Astrocyte (in vitro differentiated cells and primary cell): ENCODE measurements at regions not wholly inside any gene's neighbourhood (a gene's known extent, or its start where the extent isn't known, plus 50 kb on each side); places are given as distances from the start of the nearest gene placed in this dataset.

ENCODE experiments used
- DNase-seq: peaks from one replicate; pipeline ENCODE4 v3.0.0-alpha.2; 2010; ENCODE audit warnings: low read depth
- FAIRE-seq: peaks from 2 replicates; lab custom pipeline; 2011; peaks lifted over from hg19 to GRCh38; lab: Jason Lieb, UNC
- H2AFZ ChIP-seq: 2 replicates; pipeline ENCODE4 v1.6.0; 2012; ENCODE audit warnings: low read depth, low read length, inconsistent platforms
- H3K27ac ChIP-seq: 2 replicates; pipeline ENCODE4 v1.5.1; 2011; ENCODE audit warnings: low read depth, low read length, inconsistent platforms
- H3K27me3 ChIP-seq: 2 replicates; pipeline ENCODE4 v1.6.0; 2011; ENCODE audit warnings: low read length, inconsistent platforms; ENCODE audit not compliant: insufficient read depth
- H3K36me3 ChIP-seq: 2 replicates; pipeline ENCODE4 v1.5.1; 2011; ENCODE audit warnings: low read length, inconsistent platforms; ENCODE audit not compliant: insufficient read depth
- H3K4me1 ChIP-seq: 2 replicates; pipeline ENCODE4 v1.5.1; 2011; ENCODE audit warnings: low read length, inconsistent platforms; ENCODE audit not compliant: insufficient read depth
- H3K4me2 ChIP-seq: 2 replicates; pipeline ENCODE4 v1.6.0; 2012; ENCODE audit warnings: low read length, inconsistent platforms
- H3K4me3 ChIP-seq: 2 replicates; pipeline ENCODE4 v1.5.1; 2011; ENCODE audit warnings: low read depth, mild to moderate bottlenecking, low read length, inconsistent platforms; ENCODE audit not compliant: insufficient read depth
- H3K79me2 ChIP-seq: 2 replicates; pipeline ENCODE4 v1.6.0; 2012; ENCODE audit warnings: mild to moderate bottlenecking, low read length, inconsistent platforms; ENCODE audit not compliant: insufficient read depth
- H3K9ac ChIP-seq: 2 replicates; pipeline ENCODE4 v1.6.0; 2012; ENCODE audit warnings: mild to moderate bottlenecking, low read length, inconsistent platforms
- H3K9me3 ChIP-seq: 2 replicates; pipeline ENCODE4 v1.5.1; 2012; ENCODE audit warnings: low read depth, mild to moderate bottlenecking, low read length, inconsistent platforms; ENCODE audit not compliant: insufficient read depth
- H4K20me1 ChIP-seq: 2 replicates; pipeline ENCODE4 v1.6.0; 2012; ENCODE audit warnings: low read length, inconsistent platforms; ENCODE audit not compliant: insufficient read depth
- H3K27ac Mint-ChIP-seq: one replicate; pipeline ENCODE4 v1.8.0; 2021; ENCODE audit warnings: mild to moderate bottlenecking, mixed read lengths; ENCODE audit not compliant: unreplicated experiment
- H3K27me3 Mint-ChIP-seq: one replicate; pipeline ENCODE4 v1.8.0; 2021; ENCODE audit warnings: low read depth, mixed read lengths; ENCODE audit not compliant: unreplicated experiment
- H3K36me3 Mint-ChIP-seq: one replicate; pipeline ENCODE4 v1.8.0; 2021; ENCODE audit warnings: low read depth, mixed read lengths; ENCODE audit not compliant: unreplicated experiment
- H3K4me1 Mint-ChIP-seq: one replicate; pipeline ENCODE4 v1.8.0; 2021; ENCODE audit warnings: low read depth, mixed read lengths; ENCODE audit not compliant: unreplicated experiment
- H3K4me3 Mint-ChIP-seq: one replicate; pipeline ENCODE4 v1.8.0; 2021; ENCODE audit warnings: mild to moderate bottlenecking, moderate library complexity, mixed read lengths; ENCODE audit not compliant: unreplicated experiment
- H3K9me3 Mint-ChIP-seq: one replicate; pipeline ENCODE4 v1.8.0; 2021; ENCODE audit warnings: mild to moderate bottlenecking, mixed read lengths; ENCODE audit not compliant: unreplicated experiment
- EZH2 ChIP-seq: IDR thresholded peaks from 2 replicates; pipeline ENCODE4 v1.6.1; 2012; ENCODE audit warnings: mild to moderate bottlenecking, low read length, inconsistent platforms; ENCODE audit not compliant: insufficient read depth
- TF ChIP-seq, protein P1 (sequence below): IDR thresholded peaks from 2 replicates; pipeline ENCODE4 v1.5.1; 2011; ENCODE audit warnings: low read depth, mild to moderate bottlenecking, inconsistent platforms, low read length, moderate library complexity; ENCODE audit not compliant: insufficient read depth

DNA sequence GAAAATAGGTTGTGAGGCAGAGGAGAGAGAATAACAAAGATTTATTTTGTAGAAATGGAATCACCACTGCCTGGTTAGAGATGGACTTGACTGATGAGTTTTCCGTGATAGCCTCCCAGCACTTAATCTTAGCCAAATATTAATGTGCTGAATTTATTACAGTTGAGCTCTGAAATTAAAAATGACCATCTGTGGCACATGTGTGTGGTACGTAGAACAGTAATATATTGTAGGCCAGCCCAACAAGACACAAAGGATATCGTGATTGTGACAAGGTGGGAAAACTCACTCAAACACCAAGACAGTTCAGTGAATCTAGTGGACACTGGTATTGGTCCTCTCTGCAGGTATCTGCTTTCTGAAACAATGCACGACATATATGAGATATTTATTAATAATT is 119.4 kb downstream of the HAO1 start:
- H3K4me3 Mint-ChIP-seq, result no peak overlapping the region
- Histone ChIP-seq H3K4me1 (no peaks in the 10 kb centered on the region), H2AFZ (no peak overlapping the region), H3K4me3 (no peak overlapping the region), H3K27ac (no peak overlapping the region), H3K36me3 (no peaks in the 10 kb centered on the region), H4K20me1 (no peaks in the 10 kb centered on the region), H3K27me3 (no peaks in the 10 kb centered on the region), H3K79me2 (no peaks in the 10 kb centered on the region), H3K9ac (no peak overlapping the region), H3K9me3 (no peaks in the 10 kb centered on the region), H3K4me2 (no peak overlapping the region)
- H3K9me3 Mint-ChIP-seq, result peaks cover 7% of the 10 kb centered on the region
- no peak for FAIRE-seq
- DNase-seq, result no peak
- no peak for TF ChIP-seq EZH2
- TF ChIP-seq, protein P1, sequence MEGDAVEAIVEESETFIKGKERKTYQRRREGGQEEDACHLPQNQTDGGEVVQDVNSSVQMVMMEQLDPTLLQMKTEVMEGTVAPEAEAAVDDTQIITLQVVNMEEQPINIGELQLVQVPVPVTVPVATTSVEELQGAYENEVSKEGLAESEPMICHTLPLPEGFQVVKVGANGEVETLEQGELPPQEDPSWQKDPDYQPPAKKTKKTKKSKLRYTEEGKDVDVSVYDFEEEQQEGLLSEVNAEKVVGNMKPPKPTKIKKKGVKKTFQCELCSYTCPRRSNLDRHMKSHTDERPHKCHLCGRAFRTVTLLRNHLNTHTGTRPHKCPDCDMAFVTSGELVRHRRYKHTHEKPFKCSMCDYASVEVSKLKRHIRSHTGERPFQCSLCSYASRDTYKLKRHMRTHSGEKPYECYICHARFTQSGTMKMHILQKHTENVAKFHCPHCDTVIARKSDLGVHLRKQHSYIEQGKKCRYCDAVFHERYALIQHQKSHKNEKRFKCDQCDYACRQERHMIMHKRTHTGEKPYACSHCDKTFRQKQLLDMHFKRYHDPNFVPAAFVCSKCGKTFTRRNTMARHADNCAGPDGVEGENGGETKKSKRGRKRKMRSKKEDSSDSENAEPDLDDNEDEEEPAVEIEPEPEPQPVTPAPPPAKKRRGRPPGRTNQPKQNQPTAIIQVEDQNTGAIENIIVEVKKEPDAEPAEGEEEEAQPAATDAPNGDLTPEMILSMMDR, result no peak
- no peaks in the 10 kb centered on the region for H3K36me3 Mint-ChIP-seq
- H3K4me1 Mint-ChIP-seq, result no peaks in the 10 kb centered on the region
- H3K27me3 Mint-ChIP-seq, result no peaks in the 10 kb centered on the region
- H3K27ac Mint-ChIP-seq, result no peak overlapping the region

DNA sequence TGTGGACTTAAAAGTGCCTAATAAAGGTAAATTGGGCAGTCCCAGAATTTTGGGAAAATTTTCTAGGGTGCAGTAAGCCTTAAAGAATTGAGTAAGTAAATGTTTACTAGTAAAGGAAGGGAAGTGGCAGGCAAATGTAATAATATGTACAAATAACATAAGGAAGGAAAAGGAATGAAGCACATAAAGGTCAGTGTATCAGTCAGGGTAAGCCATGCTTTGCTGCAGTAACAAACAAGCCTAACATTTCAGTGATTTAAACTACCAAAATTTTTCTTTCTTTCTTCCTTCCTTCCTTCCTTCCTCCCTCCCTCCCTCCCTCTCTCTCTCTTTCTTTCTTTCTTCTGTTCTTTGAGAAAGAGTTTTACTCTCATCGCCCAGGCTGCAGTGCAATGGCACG is 117.5 kb downstream of the HAO1 start:
- Histone ChIP-seq H3K4me1 (no peaks in the 10 kb centered on the region), H3K79me2 (no peaks in the 10 kb centered on the region), H3K9me3 (no peaks in the 10 kb centered on the region), H4K20me1 (no peaks in the 10 kb centered on the region), H3K27ac (no peak overlapping the region), H3K36me3 (no peaks in the 10 kb centered on the region), H3K4me2 (no peak overlapping the region), H3K4me3 (no peak overlapping the region), H3K27me3 (no peaks in the 10 kb centered on the region), H3K9ac (no peak overlapping the region), H2AFZ (no peak overlapping the region)
- TF ChIP-seq, protein P1, result no peak
- TF ChIP-seq EZH2, result no peak
- DNase-seq, result no peak
- Mint-ChIP-seq H3K4me1 (no peaks in the 10 kb centered on the region), H3K9me3 (peaks cover 7% of the 10 kb centered on the region), H3K36me3 (no peaks in the 10 kb centered on the region), H3K27me3 (no peaks in the 10 kb centered on the region), H3K27ac (no peak overlapping the region), H3K4me3 (no peak overlapping the region)
- no peak for FAIRE-seq

DNA sequence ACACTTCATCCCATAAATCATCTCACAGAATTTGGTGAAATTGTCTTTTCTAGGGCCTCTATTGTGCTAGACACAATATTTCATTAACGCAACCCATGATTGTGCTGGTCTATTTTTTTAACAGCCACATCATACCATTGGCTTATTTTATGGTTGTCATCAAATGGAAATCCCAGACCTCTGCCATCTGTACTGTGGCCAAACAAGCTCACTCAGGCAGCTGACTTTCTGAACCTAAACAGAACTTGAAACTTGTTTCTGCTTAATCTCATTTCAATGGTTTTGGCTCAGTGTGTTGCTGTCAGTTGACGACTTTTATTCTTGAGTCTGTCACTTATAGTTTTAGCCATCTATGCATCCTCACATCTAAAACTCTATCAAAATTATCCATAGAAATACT is 111.8 kb downstream of the HAO1 start:
- FAIRE-seq (no peak), DNase-seq (no peak)
- TF ChIP-seq, protein P1, result no peak
- no peak for TF ChIP-seq EZH2
- H3K27me3 Mint-ChIP-seq, result no peaks in the 10 kb centered on the region
- Histone ChIP-seq H3K36me3 (no peaks in the 10 kb centered on the region), H4K20me1 (no peaks in the 10 kb centered on the region), H3K79me2 (no peaks in the 10 kb centered on the region), H3K27ac (no peak overlapping the region), H3K4me2 (no peak overlapping the region), H3K9ac (no peak overlapping the region), H2AFZ (no peak overlapping the region), H3K4me3 (no peak overlapping the region), H3K9me3 (no peaks in the 10 kb centered on the region), H3K4me1 (no peaks in the 10 kb centered on the region), H3K27me3 (peaks cover 2% of the 10 kb centered on the region)
- H3K9me3 Mint-ChIP-seq, result no peaks in the 10 kb centered on the region
- no peak overlapping the region for H3K27ac Mint-ChIP-seq
- H3K36me3 Mint-ChIP-seq, result no peaks in the 10 kb centered on the region
- H3K4me1 Mint-ChIP-seq, result peaks cover 5% of the 10 kb centered on the region
- H3K4me3 Mint-ChIP-seq, result no peak overlapping the region
